NK-92 (cell line): ENCODE measurements at regions not wholly inside any gene's neighbourhood (a gene's known extent, or its start where the extent isn't known, plus 50 kb on each side); places are given as distances from the start of the nearest gene placed in this dataset.
"Not testable (repeated sequence)": the region's sequence is repeated elsewhere in the genome, so short reads cannot be mapped to it uniquely, and the experiment has no call there.

Experiments
- DNase-seq: peaks from one replicate; lab custom pipeline; 2025; ENCODE audit not compliant: unreplicated experiment; lab: John Stamatoyannopoulos, UW

DNA sequence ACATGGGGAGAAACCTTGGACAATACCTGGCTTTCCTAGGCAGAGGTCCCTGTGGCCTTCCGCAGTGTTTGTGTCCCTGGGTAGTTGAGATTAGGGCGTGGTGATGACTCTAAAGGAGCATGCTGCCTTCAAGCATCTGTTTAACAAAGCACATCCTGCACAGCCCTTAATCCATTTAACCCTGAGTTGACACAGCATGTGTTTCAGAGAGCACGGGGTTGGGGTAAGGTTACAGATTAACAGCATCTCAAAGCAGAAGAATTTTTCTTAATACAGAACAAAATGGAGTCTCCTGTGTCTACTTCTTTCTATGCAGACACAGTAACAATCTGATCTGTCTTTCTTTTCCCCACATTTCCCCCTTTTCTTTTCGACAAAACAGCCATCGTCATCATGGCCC is 244.7 kb upstream of the PRKCQ start:
- DNase-seq = not testable (repeated sequence)

DNA sequence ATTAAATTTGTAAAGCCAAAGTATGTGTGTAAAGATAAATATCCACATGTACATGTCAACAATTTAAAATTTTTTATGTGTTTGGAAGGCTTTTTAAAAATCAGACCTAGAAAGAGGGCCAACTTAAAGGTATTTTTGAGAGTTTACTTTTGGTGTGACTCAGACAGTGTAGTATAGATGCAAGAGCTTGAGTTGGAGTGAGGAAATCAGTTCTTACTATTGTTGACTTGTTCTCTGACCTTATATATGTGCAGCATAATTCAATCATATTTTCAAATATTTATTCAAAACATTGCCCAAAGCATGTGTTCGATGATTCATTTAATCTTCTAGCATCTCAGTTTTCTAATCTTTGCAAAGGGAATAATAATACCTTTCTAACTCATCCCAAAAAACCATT is 243.7 kb upstream of the PRKCQ start:
- no peak for DNase-seq

DNA sequence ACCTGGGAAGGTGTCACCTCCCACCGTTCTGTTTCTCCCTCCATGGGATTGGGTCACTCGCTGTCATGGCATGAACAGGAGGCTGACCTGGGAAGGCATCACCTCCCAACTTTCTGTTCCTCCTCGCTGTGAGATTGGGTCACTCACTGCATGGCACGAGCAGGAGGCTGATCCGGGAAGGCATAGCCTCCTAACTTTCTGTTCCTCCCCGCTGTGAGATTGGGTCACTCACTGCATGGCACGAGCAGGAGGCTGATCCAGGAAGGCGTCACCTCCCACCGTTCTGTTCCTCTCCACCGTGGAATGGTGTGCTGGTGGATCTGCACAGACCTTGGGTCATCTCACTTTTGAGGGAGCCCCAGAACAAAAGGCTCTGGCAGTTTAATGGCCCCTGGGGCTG is 239.2 kb upstream of the PRKCQ start:
- DNase-seq = no peak

DNA sequence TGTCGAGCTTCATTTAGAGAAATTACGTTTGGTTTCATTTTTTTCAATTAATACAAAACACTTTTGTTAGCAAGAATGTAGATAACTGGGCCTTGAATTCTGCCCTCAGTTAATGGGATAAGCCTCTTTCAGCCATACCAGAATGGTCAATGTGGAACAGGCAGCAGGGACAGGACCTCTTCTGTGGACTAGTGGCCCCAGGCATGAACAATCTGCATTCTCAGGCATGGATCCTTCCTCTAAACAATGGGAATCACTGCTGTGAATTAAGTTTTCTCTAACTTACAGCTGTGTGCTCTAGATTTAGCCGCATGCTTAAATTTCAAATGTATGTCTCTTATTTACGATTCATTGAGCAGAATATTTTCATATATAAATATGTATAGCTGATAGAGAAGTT is 237.7 kb upstream of the PRKCQ start:
- DNase-seq = no peak

DNA sequence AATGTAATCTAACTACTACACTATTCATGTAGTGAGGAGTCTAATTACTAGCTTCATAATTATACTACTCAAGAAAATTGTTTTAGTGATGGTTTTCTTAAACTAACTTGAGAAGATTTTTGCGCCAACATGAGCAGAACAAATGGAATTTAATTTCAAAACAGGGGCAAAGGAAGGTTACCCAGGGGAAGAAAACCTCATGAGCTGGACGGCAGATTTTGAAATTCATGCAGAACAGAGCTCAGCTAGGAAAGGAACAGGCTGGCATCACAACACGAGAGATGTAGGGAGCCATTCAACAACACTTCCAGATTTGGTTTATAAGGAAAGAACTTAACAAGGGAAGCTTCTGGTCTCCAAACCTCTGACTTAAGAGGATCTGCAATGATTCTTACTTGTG is 235.3 kb upstream of the PRKCQ start:
- no peak for DNase-seq

DNA sequence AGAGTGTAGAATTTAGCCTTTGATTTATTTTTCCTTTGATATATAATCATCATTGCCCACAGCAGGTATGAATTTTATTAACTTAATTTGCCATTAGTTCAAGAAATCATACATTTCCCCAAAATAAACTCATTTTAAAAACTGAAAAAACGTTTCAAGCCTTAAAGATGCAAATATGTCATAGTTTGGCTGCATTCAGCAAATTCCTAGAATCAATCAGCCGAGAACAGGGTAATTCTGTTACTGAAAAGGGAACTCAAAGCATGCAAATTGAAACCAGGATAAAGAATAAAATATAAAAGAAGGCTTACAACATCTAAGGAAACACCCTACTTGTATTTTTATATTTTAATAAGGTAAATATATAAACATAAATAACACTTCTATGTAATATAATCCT is 233.8 kb upstream of the PRKCQ start:
- no peak for DNase-seq

DNA sequence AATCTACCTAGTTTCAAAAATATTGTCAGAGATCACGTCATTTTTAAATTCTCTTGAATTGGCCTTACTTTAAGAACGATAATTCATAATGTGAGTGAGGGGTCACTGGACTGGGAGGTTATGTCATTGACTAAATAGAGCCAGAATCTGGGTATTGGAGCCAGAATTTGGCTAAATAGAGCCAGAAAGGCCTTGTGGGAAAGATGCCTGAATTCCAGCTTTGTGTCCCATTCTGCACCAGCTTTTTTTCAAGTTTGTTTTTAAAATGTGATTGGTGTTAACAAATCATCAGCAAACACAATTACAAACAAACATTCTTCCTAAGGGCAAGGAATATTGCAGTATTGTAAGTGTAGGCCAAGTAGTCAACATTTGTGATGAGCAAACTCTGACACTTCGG is 233.2 kb upstream of the PRKCQ start:
- no peak for DNase-seq

DNA sequence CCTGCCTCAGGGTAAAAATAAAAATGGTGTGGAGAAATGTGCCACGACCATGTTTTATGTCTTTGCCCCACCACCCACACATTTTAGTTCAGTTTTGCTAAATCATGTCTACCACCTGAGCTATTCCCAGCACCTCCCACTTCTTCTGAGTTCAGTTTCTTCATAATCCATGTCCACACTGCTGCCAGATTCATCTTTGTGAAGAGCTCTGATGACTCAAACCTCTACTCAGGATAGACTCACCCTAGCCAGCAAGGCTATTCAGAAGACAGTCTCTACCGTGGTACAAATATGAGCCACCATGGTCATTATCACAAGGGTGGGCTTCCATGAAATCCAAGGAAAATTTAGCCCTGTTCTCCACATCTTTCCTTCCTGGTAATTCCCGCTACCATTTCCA is 231.1 kb upstream of the PRKCQ start:
- DNase-seq = no peak

DNA sequence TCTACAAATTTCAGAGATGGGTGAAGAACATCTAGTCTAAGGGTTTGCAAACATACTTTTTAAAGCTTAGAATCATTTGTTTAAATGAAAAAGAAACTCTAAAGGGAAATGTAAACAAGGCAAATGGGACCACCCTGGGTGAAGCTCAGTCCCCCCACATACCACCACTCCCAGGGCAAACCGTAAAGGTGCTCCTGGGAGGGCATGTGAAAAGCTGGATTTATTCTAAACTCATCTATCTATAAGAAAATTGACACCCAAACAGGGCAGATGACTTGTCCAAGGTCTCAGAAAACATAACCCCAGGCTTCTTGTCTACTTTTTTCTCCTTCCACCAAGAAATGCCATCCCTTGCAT is 223.3 kb upstream of the PRKCQ start:
- no peak for DNase-seq

DNA sequence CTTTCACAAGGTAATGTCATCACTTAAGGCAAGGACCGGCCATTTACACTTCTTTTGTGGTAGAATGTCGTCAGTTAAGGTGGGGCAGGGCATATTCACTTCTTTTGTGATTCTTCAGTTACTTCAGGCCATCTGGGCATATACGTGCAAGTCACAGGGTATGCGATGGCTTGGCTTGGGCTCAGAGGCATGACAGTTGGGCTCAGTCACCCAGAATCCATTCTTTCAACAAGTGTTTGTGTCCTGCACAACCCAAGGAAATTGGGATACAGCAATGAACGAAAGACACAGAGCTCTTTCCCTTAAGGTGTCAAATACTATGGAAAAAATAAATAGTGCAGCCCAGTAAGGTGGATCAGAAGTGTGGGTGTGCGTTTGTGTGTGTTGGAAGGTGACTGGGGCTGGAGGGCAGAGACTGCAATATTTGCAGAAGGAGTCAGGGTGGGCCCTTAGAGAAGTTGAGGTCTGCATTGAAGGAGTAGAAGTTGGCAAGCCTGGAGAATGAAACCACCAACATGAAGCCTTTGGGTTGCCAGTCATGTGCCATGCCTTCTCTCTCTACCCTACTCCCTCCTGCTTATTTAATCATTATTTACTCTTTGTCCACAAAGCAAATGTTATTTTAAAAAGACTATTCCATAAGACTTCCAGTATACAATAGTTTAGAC is 222.8 kb upstream of the PRKCQ start:
- no peak for DNase-seq

DNA sequence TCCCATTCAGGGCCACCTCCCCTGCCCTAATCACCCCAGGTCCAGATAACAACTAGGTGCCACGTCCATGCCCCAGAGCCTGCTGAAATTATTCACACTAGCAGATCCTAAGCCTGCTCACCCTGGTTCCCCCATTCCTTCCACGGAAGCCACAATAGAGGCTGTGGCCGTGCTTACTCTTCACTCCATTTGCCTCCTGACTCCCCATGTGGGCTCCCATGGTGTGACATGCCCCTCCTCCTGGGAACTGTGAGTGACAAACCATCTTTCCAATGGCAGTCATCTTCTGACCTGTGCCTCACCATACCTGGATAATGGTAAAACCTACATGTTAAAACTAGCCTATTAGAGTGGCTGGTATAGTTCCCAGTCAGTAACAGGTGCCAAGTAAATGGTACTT is 216.2 kb upstream of the PRKCQ start:
- no peak for DNase-seq

DNA sequence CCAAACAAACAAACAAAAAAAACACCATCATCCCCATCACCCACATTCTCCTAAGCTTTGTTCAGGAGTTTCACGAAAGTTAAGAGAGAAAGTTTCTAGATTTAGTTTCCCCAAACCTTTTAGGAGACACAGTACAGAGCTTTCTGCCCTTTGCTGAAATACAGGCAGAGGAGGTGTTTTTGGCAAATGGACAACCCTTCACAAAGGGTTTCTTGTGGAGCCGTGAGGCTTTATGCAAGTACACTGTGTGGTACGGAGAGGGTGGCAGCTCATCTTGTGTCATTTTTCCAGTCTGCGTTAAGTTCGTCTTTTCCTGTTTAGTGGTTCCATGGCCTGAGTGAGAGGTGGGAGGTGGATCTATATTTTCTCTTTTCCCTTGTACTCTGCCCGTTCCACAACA is 215.5 kb upstream of the PRKCQ start:
- DNase-seq = no peak

DNA sequence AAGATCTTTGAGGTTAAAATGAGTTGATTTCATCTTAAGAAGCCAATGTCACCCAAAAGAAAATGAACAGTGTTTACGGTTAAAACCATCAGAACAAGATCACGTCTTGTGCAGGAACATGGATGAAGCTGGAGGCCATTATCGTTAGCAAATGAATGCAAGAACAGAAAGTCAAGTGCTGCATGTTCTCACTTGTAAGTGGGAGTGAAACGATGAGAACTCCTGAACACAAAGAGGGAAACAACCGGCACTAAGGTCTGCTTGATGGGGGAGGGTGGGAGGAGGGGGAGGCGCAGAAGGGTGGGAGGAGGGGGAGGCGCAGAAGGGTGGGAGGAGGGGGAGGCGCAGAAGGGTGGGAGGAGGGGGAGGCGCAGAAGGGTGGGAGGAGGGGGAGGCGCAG is 214.8 kb upstream of the PRKCQ start:
- DNase-seq = not testable (repeated sequence)

DNA sequence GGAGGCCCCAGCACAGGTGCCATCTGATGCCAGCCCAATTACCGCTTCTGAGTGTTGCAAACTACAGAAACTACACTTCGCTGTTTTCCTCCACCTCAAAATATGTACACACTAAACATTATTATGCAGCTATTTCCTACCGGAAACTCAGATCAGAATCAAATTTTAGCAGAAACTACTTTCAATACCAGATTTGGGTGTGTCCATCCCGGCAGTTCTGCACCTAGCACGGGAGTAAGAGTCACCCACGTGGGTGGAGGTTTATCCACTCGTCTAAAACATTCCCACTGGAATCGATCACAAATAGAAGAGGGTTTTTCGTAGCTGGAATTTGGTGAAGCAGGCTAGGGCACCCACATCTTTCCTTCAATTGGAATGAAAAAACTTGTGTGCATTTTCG is 214.4 kb upstream of the PRKCQ start:
- DNase-seq = no peak

DNA sequence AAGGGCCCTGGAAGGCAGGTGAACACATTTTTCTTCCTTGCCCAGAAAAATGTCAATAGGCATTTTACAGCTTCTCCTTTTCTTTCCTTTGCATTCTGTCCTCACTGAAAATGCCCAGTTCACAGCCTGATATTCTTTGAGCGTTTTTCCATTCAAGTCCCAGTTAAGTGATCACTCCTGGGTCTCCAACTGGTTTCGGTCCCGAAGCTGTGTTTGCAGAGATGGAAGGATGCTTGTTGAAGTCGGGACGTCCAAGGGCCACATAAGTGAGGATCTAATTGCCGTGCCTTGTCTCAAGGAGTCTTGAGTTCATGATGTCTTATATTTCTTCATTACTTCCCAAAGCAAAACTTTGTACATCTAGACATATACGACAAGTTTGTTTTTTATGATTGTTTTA is 208.7 kb upstream of the PRKCQ start:
- no peak for DNase-seq

DNA sequence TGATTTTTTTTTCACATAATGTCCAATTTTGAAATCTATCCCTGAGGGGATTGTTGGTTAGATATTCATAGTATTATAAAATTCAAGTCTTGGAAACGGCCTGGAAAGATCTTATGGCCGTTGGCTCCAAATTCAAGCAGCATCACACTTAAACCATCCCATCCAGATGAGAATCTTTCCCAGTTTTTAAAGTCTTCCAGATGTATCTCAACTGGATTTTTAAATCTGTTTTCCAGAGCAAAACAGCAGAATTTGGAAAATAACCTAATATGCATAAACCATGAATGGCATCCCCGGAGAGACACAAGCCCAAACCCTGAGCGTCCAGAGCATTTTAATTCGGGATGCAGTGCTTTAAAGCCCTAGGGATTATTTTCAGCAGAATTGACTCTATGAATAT is 208.2 kb upstream of the PRKCQ start:
- DNase-seq = no peak

DNA sequence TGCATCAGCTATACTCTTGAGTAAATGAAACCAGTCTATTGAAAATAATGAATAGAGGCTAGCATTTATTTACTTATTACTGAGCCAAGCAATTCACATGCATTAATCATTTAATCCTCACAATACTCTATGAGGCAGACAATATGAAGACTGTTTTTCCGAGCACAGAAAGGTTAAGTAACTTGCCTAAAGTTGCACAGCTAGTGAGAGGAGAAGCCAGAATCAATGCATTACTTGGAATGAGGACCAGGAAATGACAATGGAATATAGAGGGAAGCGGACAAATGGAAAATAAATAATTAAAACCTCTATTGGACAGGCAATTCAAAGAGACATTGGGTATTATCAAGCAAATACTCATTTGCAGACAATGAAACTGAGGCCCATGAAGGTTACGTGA is 207.6 kb upstream of the PRKCQ start:
- DNase-seq = no peak

DNA sequence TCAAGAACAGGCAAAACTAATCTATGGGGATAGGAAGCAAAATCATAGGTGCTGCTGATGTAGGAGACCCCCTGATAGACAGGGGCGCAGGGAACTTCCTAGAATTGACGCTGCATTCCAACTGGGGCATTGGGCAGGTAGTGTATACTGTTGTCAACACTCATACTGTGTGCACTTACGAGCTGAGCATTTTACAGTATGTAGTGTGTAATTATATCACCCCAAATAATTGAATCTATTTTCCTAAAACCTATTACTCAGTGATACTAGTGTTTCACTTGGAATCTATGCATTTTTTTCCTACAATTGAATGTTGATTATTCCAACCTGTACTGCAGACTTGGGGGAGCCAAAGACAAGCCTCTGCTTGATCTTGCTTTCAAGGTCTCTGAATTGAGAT is 207.0 kb upstream of the PRKCQ start:
- no peak for DNase-seq

DNA sequence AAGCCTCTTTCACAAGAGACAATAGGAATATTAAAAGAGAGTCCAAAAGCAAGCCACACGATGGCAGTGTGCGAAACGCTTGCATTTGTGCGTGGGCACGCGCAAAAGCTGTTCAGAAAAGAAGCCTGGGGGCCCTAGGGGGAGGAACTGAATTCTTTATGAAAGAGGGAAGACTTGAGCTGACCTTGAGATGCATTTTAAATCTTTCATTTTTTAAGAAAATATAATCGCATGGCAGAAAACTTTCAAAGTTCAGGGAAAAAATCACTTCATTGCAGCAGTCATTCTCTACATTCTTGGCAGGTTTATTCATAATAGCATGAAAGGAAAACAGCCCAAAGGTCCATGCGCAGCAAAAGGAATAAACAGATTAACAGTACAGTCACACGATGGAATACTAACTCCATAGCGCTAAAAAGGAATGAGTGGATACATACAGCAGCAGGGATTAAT is 206.5 kb upstream of the PRKCQ start:
- DNase-seq = no peak

DNA sequence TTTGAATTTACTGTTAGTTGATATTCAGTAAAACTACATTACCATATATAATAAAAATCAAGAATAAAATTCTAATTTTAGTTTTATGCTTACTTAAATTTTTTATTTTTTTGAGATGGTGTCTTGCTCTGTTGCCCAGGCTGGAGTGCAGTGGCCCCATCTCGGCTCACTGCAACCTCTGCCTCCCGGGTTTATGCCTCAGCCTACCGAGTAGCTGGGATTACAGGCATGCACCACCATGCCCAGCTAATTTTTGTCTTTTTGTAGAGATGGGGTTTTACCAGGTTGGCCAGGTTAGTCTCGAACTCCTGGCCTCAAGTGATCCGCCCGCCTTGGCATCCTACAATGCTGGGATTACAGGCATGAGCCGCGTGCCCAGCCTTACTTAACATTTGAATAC is 204.4 kb upstream of the PRKCQ start:
- DNase-seq = not testable (repeated sequence)

DNA sequence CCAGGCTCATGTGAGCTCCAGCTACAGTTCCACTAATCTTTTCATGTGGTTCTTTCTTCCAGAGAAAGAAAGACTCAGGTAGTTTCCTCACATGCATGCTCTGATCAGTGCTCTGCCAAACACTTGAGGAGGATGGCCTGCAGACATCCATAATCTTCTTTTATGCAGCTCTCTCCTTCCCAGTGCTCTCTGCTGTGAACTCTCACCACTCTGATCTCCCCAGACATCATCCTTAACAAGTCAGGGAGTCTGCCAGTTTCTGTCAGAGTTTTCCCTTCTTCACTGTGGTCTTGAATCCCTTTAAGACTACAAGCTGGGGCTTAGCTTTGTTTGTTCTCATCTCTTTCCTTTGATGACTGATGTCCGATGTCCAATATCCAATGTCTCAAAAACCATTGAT is 203.4 kb upstream of the PRKCQ start:
- no peak for DNase-seq

DNA sequence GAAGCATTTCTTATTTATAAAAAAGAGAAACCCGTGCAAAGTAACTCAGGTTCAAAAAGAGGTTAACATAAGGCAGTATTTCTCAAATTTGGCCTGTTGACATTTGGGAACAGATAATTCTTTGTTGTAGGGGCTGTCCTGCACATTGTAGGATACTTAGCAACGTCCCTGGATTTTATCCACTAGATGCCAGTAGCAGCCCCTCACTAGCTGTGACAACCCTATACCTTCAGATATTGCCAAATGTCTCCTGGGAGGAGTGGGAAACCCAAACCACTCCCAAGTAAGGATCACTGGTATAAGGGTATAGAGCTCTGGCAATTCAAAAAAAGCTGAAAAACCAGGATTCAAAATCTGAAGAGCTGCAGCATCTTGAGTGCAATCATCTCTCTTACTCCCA is 202.3 kb upstream of the PRKCQ start:
- no peak for DNase-seq

DNA sequence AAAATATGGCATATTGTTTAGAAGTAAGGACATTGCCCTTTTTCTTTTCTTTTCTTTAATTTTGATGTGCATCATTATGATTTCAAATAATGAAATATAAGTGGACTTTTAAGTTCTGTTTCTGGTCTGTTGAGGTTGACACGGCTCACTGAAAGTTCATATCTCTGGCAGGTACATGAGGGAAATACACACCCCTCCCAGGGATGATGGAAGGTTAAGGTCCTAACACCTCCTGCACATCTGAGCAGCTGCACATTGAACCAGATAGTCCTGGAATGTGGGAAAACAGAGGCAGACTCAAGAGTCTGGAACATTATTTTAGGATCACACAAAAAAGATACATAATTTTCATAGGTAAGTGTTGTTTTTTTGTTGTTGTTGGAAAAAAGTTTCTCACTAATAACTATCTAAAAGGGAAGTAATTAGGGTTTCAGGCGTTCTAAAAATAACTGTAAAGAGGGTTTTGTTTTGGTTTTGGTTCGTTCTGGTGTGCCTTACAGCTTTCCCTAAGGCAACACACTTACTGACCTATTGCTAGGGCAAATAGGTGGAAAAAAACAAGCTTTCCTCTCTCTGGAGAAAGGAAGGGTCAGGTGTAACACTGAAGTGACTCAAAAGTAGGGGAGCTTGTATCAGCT is 201.2 kb upstream of the PRKCQ start:
- DNase-seq = no peak
